Ecto neural progenitor cell (in vitro differentiated cells): ENCODE measurements at regions not wholly inside any gene's neighbourhood (a gene's known extent, or its start where the extent isn't known, plus 50 kb on each side); places are given as distances from the start of the nearest gene placed in this dataset.
"Not testable (repeated sequence)": the region's sequence is repeated elsewhere in the genome, so short reads cannot be mapped to it uniquely, and the experiment has no call there.

Experiments
- DNase-seq: peaks from one replicate; pipeline ENCODE4 v3.0.0-alpha.2; 2018; ENCODE audit warnings: low spot score

DNA sequence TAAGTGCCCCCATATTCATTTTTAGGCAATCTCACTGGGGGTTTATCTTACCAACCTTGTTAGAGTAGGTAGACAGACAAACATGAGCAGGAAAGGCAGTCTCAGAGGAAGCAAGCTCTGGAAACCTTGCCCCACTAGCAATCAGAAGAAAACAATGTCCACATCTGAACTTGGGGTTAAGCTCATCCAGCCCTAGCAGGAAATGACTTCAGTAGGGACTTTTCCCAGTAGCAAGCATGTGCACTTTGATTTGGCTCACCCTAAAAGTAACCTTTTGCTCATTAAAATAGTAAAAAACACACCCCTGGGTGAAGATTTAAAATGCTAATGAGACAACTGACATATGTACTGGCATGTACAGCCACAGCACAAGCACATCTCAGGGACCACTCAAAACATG, 175.5 kb downstream of the AKAIN1 start:
- DNase-seq: no peak

DNA sequence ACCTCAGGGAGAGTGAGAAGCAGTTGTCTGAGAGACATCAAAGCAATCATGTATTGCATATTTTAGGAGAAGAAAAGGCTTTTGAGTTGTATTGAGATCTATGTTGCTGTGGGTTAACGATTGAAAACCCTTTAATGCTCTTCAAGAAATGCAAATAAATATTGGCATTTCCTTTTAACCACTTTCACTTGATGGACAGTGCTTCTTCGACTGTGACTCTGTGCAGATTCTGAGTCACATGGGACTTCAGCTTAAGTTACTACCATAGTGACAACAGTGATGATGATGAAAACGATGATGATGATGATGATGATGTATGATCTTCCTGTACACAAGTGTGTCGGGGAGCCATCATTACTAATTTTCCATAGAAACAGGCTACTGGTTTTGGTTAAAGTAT, 181.8 kb downstream of the AKAIN1 start:
- no peak for DNase-seq

GRCh38 chr18:5004031-5004820, 192.8 kb downstream of the AKAIN1 start:
- not testable (repeated sequence) for DNase-seq

GRCh38 chr18:4994710-4995109, 202.3 kb downstream of the AKAIN1 start:
- no peak for DNase-seq

- no peak for DNase-seq
Measured at GRCh38 chr18:4987452-4988405, 209.3 kb downstream of the AKAIN1 start.

DNA sequence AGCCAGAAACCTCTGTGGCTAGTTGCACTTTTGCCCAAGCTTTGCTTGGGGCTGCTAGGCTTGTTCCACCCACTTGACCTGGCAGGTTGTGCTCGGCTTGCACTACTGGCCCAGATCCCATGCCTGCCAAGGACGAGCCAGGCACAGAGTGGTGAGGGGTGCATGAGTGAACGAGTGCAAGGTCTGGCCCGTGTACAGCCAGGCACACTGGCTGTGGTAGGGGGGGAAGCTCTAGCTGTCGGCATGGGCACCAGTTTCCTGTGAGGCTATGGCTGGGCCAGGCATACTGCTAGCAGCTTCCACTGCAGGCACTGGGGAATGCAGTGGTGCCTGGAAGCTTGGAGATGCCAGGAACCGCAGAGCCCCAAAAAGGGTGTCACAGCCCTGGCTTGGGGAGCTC, 210.4 kb downstream of the AKAIN1 start:
- DNase-seq: no peak

DNA sequence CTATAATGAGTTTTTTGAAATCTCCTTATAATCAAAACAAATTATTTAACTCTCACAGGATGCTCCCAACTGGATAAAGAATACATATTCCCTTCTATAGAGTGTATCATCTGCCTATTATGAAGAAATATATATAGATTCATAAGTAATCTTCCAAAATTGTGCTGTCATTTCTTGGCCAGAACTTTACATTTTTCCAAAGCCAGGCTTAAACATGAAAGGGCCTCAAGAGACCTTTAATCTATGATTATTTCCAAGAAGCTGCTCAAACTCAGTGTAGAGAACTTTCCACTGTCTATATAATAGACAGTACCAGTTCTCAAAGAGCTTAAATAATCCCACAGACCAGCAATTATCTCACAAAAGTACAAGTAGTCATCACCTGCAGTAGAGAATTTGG, 211.0 kb downstream of the AKAIN1 start:
- no peak for DNase-seq

- no peak for DNase-seq
Measured at GRCh38 chr18:4961121-4961909, 235.7 kb downstream of the AKAIN1 start.

- DNase-seq: no peak
Measured at GRCh38 chr18:4960578-4960977, 236.5 kb downstream of the AKAIN1 start.

GRCh38 chr18:4931209-4931608, 265.8 kb downstream of the AKAIN1 start:
- no peak for DNase-seq

- no peak for DNase-seq
Measured at GRCh38 chr18:4921548-4921947, 275.5 kb downstream of the AKAIN1 start.

DNA sequence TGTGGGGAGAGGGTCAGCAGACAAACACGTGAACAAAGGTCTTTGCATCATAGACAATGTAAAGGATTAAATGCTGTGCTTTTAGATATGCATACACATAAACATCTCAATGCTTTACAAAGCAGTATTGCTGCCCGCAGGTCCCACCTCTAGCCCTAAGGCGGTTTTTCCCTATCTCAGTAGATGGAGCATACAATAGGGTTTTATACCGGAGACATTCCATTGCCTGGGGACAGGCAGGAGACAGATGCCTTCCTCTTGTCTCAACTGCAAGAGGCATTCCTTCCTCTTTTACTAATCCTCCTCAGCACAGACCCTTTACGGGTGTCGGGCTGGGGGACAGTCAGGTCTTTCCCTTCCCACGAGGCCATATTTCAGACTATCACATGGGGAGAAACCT, 279.5 kb downstream of the AKAIN1 start:
- not testable (repeated sequence) for DNase-seq

GRCh38 chr18:4908328-4908727, 288.7 kb downstream of the AKAIN1 start:
- no peak for DNase-seq

GRCh38 chr18:4906856-4907255, 290.2 kb downstream of the AKAIN1 start:
- no peak for DNase-seq

GRCh38 chr18:4888251-4889040, 308.6 kb downstream of the AKAIN1 start:
- no peak for DNase-seq

- DNase-seq: no peak
Measured at GRCh38 chr18:4878480-4878879, 318.6 kb downstream of the AKAIN1 start.

GRCh38 chr18:4871197-4871596, 325.9 kb downstream of the AKAIN1 start:
- DNase-seq: no peak

GRCh38 chr18:4870177-4870773, 326.8 kb downstream of the AKAIN1 start:
- no peak for DNase-seq

GRCh38 chr18:4869155-4869554, 327.9 kb downstream of the AKAIN1 start:
- no peak for DNase-seq

DNA sequence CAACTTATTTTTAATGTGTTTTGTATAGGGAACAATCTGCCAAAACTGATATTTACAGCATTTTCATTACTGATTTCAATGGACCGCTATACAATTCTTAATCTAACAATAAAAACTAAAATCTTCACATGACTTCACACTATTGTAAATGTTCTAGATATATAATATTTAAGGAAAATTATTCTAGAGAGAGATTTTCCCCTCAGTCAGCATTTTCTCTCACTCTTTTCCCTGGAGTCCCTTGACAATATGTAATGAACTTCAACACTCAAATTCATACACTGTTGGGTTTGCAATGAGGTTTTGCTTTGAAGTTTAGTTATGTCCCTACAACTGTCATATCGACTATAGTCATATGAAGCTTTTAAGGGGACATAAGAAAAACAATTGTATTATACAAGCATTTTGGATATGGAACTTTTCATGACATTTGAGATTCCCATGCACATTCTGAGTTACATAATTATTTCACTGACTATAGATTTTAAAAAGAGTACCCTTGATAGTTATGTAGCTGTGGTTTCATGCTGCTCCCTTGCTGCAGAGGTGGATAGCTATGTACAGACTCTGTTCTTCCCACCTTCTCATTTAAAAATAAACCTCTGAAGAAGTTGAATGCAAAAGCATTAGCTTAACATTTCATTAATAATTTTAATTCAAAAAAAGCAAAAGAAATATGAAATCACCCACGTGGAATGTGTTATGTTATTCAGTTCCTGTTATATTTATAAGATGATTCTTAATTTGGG, 338.5 kb downstream of the AKAIN1 start:
- DNase-seq: no peak
